AG09319 (cell line): ENCODE measurements at regions not wholly inside any gene's neighbourhood (a gene's known extent, or its start where the extent isn't known, plus 50 kb on each side); places are given as distances from the start of the nearest gene placed in this dataset.

Source experiments
- DNase-seq: peaks from one replicate; pipeline ENCODE4 v3.0.0-alpha.2; 2010; ENCODE audit warnings: low read depth; ENCODE audit errors: extremely low read depth
- TF ChIP-seq, protein P1 (sequence below): IDR thresholded peaks from 2 replicates; pipeline ENCODE4 v1.5.1; 2011; ENCODE audit warnings: low read depth, mild to moderate bottlenecking, inconsistent platforms, low read length, moderate library complexity

DNA sequence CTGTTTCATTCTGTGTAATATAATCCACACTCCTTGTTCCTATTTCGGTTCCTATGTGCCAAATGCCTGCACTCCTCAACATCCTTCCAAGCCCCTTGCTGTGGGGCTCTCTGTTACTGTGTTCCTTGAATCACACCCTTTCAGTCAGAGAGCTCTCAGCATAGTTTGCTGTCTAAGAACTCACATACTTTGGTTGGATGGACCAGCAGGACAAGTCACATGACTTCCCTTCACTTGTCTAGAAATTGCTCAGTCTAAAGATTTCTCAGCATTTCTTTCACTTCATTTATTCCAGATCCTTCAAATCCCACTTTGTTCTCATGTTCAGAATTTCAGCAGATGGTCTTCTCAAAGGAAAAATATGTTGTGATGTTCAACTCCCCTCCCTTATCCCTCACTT is 203.5 kb upstream of the PFN2 start:
- no peak for DNase-seq
- TF ChIP-seq, protein P1, sequence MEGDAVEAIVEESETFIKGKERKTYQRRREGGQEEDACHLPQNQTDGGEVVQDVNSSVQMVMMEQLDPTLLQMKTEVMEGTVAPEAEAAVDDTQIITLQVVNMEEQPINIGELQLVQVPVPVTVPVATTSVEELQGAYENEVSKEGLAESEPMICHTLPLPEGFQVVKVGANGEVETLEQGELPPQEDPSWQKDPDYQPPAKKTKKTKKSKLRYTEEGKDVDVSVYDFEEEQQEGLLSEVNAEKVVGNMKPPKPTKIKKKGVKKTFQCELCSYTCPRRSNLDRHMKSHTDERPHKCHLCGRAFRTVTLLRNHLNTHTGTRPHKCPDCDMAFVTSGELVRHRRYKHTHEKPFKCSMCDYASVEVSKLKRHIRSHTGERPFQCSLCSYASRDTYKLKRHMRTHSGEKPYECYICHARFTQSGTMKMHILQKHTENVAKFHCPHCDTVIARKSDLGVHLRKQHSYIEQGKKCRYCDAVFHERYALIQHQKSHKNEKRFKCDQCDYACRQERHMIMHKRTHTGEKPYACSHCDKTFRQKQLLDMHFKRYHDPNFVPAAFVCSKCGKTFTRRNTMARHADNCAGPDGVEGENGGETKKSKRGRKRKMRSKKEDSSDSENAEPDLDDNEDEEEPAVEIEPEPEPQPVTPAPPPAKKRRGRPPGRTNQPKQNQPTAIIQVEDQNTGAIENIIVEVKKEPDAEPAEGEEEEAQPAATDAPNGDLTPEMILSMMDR, result no peak

DNA sequence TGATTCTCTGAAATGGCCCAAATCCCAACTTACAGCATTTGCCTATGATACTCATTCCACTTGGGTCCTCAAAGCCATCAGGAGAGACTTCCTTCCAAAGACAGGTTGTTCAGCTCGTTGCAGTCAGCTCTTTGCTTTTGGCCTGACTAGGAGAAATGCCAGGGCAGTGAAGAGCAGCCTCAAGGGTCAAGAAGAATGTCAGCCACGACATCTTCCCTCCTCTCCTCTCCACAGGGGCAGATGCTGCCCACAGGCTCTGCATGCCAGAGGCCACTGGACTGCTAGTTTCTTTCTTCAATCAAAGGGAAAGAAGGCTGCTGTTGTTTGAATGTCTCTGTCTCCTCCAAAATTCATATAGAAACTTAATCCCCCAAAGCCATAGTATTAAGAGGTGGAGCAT is 201.7 kb upstream of the PFN2 start:
- no peak for DNase-seq

DNA sequence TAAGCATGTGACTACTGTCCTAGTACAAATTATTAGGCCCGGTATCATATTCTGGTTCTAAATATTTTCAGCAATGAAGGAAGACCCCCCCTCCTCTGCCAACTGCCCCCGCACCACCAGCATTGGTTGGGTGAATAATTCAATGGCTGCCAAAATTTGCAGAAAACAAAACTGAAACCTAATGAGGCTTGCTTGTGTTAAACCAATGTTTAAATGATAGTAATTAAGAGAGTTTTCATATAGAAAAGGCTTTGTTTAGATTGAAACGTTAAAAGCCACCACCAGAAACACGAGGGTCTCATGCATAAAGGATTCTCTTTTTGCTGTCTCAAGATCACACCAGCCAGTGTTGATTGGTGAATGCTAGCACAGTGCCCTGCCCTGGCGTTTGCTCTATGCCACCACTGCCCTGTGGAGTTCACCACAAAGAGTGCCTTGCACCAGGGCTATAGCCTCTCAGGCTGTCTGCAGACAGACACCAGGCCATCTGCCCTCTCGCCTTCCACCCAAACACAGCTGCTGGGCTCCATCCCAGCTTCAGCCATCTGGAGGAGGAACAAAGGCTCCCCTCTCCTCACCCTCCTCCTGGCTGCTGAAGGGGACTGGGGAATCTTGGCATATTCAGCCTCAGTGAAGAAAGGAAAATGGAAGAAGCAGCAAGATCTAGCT is 200.3 kb upstream of the PFN2 start:
- DNase-seq, result no peak
- TF ChIP-seq, protein P1, result no peak

More for the DNA sequence above, 201.7 kb upstream of the PFN2 start:
- TF ChIP-seq, protein P1, result no peak

DNA sequence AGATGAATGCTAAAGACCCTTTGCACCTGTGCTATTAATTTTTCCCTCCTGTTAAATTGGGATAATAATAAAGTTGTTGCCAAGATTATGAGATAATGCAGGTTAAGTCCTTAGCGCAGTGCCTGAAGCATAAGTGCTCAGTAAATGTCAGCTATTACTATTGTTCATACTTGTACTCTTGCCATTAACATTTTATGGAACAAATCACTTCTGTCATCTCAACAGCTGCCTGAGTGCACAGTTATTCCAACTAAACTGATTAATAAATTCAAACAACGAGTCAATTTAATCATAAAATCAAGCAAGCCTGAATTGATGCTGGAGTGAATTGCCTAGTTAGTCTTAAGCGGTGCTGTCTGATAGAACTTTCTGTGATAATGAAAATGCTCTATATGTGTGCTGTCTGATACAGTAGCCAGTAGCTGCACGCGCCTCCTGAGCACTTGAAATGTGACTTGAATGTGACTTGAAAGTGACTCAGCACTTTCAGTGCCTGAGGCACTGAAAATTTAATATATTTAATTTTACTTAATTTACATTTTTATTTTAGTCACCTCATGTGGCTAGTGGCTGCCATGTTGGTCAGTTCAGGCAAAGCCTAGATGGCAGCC is 198.7 kb upstream of the PFN2 start:
- TF ChIP-seq, protein P1, result no peak
- DNase-seq, result no peak

DNA sequence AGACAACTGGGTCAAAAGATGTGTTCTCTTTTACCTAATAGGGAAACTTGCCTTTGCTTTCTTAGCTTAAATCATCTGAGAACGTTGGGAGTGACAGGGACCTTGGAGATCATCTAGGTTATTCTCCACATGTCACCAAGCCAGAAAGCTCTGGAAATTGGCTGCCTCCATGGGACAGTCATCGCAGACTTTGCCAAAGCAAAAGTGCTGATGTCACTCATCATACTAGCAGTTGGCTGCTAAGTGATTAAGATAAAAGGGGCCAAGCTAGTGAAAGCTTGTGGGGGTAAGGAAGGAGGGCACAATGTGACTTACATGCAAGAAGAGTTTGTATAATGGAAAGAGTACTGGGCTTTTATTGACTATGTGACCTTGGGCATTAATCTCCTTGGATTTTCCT is 198.0 kb upstream of the PFN2 start:
- TF ChIP-seq, protein P1, result no peak
- DNase-seq, result no peak

DNA sequence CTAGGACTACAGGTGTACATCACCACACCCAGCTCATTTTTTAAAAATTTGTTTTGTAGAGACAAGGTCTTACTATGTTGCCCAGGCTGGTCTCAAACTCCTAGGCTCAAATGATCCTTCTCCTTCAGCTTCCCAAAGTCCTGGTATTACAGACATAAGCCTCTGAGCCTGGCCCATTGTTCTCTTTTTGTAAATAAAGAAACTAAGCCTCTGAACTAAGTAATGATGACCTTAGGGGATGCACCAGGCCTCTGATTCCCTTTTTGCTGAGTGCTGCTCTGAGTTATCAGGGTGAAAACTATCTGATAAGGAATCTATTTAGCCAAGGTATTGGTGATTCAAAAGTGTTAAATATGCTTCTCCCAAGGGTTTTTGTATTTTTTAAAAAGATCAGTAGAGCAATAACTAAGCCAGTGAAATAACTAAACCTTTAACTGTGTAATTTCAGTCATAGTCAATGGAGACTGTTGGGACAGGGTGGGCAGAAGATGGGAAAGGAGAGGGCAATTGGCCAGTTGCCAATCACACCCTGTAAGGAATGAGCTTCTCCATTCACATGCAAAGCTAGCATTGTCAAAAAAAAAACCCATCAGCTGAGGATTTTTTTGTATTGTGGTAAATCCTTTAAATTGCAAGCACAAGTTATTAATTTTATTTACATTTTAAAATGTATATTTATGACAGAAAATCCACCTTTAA is 194.8 kb upstream of the PFN2 start:
- no peak for DNase-seq
- TF ChIP-seq, protein P1, result no peak

DNA sequence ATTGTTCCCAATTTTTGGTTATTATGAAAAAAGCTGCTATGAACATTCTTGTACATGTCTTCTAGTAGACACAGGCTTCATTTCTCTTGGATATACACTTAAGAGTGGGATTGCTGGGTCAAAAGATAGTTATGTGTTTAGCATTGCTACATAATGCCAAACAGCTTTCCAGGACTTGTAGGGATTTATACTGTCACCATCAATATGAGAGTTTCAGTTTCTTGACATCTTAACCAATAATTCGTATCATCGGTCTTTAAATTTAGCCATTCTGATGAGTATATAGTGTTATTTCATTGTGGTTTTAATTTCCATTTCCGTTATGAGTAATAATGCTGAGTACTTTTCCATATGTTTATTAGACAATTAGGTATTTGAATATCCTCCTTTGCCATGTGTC is 190.3 kb upstream of the PFN2 start:
- TF ChIP-seq, protein P1, result no peak

More for the DNA sequence above, 190.3 kb upstream of the PFN2 start:
- DNase-seq, result no peak
